ENCODE measurements at regions not wholly inside any gene's neighbourhood (a gene's known extent, or its start where the extent isn't known, plus 50 kb on each side); places are given as distances from the start of the nearest gene placed in this dataset.

- no peak overlapping the region for H3K4me3 ChIP-seq
- H3K27ac ChIP-seq: no peak overlapping the region
- TF ChIP-seq, protein P1, sequence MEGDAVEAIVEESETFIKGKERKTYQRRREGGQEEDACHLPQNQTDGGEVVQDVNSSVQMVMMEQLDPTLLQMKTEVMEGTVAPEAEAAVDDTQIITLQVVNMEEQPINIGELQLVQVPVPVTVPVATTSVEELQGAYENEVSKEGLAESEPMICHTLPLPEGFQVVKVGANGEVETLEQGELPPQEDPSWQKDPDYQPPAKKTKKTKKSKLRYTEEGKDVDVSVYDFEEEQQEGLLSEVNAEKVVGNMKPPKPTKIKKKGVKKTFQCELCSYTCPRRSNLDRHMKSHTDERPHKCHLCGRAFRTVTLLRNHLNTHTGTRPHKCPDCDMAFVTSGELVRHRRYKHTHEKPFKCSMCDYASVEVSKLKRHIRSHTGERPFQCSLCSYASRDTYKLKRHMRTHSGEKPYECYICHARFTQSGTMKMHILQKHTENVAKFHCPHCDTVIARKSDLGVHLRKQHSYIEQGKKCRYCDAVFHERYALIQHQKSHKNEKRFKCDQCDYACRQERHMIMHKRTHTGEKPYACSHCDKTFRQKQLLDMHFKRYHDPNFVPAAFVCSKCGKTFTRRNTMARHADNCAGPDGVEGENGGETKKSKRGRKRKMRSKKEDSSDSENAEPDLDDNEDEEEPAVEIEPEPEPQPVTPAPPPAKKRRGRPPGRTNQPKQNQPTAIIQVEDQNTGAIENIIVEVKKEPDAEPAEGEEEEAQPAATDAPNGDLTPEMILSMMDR (IDR thresholded peaks at IDR 0.05): no peak
- no peak for DNase-seq (ENCODE audit: low spot score)
Observed at GRCh38 chr16:86962259-86962658, 354.9 kb downstream of the C16orf95 start.

DNA sequence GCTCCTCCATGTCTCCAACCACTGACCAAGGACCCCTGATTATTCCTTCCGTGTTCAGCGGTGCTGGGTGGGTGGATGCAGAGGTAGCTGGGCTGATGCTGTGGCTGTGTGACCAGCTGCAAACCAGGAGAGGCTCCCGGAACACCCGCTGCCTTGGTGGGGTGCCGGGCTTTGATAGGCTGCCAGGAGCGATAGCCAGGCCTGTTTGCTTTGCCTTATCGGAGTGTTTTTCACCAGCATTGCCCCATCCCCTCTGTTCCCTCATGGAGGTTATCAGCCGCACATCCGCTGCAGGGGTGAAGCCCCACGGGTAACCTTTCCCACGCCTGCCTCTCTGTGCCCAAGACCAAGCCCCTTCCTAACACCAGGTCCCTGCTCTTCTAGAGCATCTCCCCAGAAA lies 354.3 kb downstream of the C16orf95 start:
- TF ChIP-seq, protein P1 (IDR thresholded peaks at IDR 0.05): no peak
- Histone ChIP-seq H3K4me3 (no peak overlapping the region), H3K27ac (no peak overlapping the region)
- no peak for DNase-seq (ENCODE audit: low spot score)

DNA sequence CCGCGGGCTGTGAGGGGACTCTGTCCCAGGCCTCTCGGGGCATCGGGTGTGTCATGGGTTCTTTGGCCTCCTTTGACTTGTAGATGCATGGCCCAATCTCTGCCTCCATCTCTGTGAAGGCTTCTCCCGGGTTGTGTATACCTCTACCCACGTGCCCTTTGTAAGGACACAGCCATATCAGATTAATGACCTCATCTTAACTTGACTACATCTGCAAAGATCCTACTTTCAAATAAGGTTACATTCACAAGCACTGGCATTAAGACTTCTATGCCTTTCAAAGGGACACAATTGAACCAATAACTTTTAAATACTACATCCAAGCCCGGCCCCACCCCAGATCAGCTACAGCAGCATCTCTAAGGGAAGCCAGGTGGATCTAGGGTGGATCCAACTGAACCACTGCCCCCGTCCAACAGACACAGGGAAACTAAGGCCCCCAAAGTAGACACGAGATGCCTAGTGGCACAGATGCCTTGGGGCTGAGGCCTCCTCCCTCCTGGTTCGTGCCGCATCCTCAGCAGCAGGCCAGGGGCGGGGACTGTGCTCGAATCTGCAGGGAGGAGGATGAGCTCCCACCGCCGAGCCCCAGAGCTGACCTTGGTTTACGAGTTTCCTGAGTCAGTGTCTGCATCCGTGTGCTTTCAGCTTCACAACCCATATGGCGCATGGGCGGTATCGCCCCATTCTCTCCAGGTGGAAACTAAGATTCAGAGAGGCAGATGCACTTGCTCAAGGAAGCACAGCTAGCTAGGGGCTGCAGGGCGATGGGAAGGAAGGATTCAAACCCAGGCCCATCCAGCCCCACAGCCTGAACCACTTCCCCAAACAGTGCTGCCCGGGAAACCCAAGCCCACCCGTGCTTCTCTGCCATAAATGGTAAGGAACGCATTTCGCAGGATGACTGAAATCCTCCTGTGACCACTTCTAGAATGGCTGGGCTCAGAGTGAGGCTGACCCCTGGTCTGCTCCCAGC lies 353.3 kb downstream of the C16orf95 start:
- Histone ChIP-seq H3K27ac (no peak overlapping the region), H3K4me3 (no peak overlapping the region)
- TF ChIP-seq, protein P1 (IDR thresholded peaks at IDR 0.05): no peak
- no peak for DNase-seq (ENCODE audit: low spot score)

DNA sequence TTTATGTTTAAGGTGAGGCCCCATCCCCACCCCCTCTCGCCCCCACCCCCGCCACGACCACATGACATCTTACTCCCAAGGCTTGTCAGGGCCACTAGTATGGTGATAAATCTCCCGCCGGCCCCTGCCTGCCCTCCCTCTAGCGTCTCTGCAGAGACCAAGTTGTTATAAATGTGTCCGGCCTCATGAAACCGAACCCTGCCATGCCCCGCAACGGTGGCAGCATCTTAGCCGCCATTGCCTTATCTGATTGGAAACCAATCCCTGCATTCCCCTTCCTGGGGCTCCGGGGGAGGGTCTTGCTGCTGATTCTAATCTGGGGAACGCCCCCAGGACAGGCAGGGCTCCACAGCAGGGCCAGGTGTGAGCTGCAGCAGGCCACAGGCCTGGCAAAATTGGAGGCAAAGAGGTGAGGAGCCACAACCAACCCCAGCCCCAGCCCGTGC lies 352.4 kb downstream of the C16orf95 start:
- no peak for DNase-seq (ENCODE audit: low spot score)
- Histone ChIP-seq H3K4me3 (no peak overlapping the region), H3K27ac (no peak overlapping the region)
- TF ChIP-seq, protein P1 (IDR thresholded peaks at IDR 0.05): no peak

DNA sequence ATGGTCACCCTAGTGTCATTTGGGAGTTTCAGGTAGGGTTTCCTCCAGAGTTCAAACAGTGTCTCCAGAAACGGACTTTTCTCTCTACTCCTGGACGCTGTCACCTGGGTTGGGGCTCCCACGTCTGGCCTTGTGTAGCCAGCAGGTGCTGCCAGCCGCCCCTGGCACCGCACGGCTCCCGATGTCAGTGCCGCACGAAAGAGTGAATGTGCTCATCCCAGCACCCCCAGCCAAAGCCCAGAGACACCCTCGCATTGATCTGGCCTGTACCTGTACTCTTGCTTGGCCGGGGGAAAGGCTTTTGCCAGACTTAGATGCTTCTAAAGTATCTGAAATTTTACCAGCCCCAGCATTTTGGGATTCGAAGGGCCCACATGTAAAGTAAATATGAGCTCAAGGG lies 351.9 kb downstream of the C16orf95 start:
- no peak for DNase-seq (ENCODE audit: low spot score)
- TF ChIP-seq, protein P1 (IDR thresholded peaks at IDR 0.05): no peak
- Histone ChIP-seq H3K4me3 (no peak overlapping the region), H3K27ac (no peak overlapping the region)

DNA sequence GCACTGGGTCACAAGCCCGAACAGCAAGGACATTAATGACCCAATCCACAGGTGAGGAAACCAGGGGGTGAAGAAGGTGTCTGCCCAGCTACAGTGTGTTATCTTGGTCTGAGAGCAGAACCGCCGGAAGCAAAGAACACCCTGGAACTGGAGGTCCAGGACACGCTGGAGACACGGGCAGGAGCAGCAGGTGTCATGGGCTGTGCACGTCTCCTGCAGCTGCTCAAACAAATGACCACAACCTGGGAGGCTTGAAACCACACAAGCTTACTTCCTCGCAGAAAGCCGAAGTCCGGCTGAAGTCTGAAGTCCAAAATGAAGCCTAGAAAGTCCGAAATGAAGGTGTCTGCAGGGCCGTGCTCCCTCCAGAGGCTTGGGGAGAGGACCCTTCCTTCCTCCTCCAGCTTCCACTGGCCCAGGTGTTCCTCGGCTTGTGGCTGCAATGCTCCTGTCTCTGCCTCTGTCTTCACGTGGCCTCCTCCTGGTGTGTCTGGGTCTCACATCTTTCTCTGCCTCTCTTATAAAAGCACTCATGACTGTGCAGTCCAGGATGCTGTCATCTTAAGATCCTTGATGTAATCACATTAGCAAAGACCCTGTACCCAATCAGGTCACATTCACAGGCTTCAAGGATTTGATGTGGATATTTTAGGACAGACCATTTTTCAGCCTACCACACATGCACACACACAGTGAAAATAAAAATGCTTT lies 351.2 kb downstream of the C16orf95 start:
- H3K4me3 ChIP-seq: no peak overlapping the region
- DNase-seq (ENCODE audit: low spot score): no peak
- no peak overlapping the region for H3K27ac ChIP-seq
- TF ChIP-seq, protein P1 (IDR thresholded peaks at IDR 0.05): no peak

Measured in coronary artery (tissue), 2 donors.